DMS79 treated with DMSO at 0.1 percent for 48 hours (cell line): ENCODE measurements at regions not wholly inside any gene's neighbourhood (a gene's known extent, or its start where the extent isn't known, plus 50 kb on each side); places are given as distances from the start of the nearest gene placed in this dataset.

ENCODE experiments used
- DNase-seq: peaks from one replicate; lab custom pipeline; 2025; lab: John Stamatoyannopoulos, UW

- no peak for DNase-seq
These were observed 131.3 kb upstream of the RASSF8 start for GRCh38 chr12:25827141-25827540.

GRCh38 chr12:25827747-25828146 lies 130.7 kb upstream of the RASSF8 start:
- no peak for DNase-seq

DNA sequence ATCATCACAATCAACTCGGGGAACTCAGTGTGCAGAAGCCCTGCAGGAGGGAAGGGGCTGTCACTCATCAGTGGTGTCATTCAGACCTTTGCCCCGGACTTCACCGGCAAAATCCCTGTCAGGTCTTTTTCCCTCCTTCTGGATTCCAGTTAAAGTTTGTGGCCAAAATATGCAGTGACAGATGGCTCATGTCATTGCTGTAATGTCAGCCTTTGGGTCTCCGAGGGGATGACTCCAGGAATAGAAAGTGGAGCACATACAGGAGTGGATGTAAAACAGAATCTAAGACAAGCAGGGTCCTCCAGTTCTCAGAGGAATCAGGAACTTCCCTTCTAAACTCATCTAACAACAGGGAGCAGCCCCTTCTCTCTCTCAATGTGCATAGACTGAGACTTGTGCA lies 130.3 kb upstream of the RASSF8 start:
- no peak for DNase-seq

GRCh38 chr12:25829192-25829591 lies 129.3 kb upstream of the RASSF8 start:
- no peak for DNase-seq

- DNase-seq: no peak
These were observed 128.0 kb upstream of the RASSF8 start for GRCh38 chr12:25830456-25830855.

DNA sequence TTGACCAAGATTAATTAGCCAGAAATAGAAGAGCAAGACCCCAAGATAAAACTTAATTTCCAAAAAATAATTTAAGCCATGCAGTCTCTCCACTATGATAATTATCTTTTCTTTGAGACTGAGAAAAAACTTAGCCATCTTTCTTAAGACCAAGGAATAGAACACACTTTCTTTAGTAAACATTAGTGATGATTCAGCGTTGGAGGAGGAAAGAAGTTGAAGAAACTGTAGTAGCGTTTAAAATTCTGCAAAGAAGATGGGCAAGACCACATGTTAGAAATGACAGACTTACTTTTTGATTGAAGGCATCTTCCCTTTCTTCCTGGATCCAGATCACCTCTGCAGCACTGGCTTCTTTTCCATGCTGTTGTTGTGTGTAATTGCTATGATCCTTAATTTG lies 124.8 kb upstream of the RASSF8 start:
- DNase-seq: no peak

DNA sequence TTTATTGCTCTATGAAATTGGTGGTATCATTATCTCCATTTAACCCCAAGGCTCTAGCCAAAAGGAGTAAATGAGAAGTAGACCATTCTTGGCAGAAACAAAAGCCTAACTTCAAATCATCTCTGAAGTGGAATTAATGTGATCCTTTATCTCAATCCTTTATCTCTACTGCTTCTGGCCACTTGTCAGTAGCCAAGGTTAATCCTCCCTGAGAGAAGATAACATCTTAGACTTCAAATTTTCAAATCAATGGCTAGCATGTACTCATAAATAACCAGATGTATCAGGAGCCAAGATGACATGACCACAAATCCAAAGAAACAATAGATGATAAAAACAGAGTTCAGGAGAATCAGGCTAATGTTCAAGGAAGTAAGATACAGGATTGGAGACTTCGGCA lies 123.1 kb upstream of the RASSF8 start:
- no peak for DNase-seq

GRCh38 chr12:25838007-25838406 lies 120.5 kb upstream of the RASSF8 start:
- no peak for DNase-seq

DNA sequence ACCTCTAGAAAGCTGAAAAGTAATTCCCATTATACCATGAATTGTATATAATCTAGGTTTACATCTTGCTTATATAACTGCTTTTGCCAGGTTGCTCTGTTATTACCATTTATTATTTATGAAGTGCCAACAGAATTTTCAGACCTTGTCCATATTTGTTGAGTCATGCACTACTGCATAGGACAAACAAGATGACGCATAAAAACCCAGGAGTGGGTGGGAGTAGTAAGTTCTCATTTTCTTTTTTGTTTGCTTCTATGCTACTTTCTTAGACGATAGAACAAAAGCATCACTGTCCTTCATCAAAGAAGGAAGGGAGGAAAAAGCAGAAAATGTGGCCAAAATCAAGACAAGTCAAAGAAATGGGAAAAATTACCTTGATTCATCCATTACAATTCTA lies 119.0 kb upstream of the RASSF8 start:
- DNase-seq: no peak

DNA sequence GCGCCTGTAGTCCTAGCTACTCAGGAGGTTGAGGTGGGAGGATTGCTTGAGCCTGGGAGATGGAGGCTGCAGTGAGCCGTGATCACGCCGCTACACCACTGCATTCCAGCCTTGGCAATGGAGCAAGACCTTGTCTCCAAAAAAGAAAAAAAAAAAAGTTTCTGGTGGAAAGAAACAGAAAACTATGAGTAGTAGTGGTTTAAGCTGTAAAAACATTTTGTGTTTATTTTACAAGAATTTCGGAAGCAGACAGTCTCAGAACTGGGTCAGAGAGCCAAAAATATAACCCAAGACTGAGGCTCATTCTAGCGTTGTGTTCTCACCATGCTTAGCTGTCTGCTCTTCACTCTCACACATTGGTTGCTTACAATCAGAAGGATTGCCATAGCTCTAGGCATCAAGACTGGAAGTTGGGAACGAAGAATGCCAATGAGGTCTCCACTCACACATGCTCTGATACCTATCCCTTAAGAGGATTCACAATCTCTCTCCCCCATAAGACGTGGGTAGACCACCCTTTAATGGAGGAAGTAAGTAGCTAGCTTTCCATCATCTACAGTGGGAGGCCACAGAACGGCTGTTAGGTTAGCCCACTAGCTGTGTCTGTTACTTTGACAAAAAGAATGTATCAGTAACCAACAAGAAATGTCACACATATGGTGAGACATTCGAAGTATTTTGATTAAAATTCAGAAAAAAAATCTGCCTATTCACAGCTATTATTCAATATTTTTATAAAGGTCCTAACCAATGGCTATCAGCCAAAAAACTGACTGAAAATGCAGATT lies 117.6 kb upstream of the RASSF8 start:
- no peak for DNase-seq

DNA sequence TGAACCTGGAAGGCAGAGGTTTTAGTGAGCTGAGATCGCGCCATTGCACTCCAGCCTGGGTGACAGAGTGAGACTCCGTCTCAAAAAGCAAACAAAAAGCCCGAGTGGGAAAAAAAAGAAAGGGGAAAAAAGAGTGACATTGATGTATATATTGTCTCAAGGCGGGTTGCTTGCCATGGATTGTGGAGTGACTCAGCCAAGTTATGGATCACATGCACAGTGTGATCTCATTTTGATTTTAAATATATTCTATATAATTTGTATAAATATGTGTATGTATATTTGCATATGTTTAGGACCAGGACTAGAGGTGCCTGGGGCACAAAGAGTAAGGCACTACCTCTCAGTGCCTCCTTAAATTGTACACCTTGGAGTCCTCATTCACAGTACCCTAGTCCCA lies 116.2 kb upstream of the RASSF8 start:
- DNase-seq: no peak

DNA sequence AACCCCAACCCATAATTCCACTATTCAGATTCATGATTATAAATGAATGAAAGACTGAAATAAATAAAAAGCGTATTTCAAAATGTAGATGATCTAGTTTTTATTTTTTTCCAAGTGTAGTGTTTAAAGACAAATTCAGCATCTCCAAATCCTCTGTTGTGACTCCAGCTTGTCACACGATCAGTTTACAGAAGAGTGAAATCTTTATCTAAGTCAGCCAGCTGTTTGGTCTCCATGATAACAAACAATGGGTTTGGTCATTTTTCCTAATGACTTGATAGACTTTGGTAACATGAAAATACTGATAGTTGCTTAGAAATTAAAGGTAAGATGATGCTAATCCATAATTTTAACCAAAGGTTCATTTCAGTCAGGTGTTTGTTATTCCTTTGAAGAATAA lies 114.5 kb upstream of the RASSF8 start:
- DNase-seq: no peak

DNA sequence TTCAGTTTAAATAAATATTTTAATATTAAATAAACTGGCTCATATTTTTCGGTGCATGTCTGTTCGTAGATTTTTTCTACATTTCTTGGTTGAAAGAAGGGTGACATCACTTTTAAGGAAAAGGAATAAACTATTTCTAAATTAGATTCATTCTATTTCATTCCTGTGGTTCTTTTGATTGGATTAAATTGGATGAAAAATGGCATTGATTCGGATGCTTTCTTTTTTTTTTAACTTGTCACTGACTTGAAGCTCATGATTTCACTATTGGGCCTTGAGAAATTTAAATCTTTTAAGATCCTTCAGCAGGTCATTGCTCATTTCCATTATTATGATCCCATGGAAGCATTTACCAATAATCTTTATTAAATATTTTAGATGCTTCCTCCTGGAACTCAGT lies 113.1 kb upstream of the RASSF8 start:
- no peak for DNase-seq

- no peak for DNase-seq
These were observed 105.7 kb upstream of the RASSF8 start for GRCh38 chr12:25852792-25853191.

- no peak for DNase-seq
These were observed 105.0 kb upstream of the RASSF8 start for GRCh38 chr12:25853316-25854095.

GRCh38 chr12:25854991-25855390 lies 103.5 kb upstream of the RASSF8 start:
- no peak for DNase-seq

GRCh38 chr12:25855716-25856115 lies 102.8 kb upstream of the RASSF8 start:
- DNase-seq: no peak

DNA sequence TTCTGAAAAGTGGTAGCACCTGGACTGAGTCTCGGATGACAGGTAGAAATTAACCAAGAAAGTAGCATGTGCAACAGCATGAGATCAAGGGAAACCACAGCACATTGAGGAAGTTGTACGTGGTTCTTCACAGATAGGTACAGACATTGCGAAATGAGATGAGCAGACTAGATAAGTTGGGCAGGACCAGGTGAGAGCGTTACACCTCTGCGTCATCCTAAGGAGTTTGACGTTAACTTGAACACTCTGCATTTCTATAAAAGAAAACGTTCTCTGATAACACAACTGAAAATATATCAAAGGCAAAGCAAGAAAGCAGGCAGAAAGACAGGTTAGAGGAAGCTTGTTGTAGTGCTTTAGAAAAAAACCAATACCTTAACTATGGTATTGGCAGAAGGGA lies 98.5 kb upstream of the RASSF8 start:
- DNase-seq: no peak

GRCh38 chr12:25861226-25861625 lies 97.3 kb upstream of the RASSF8 start:
- DNase-seq: no peak

- DNase-seq: no peak
These were observed 93.9 kb upstream of the RASSF8 start for GRCh38 chr12:25864306-25865276.

- DNase-seq: no peak
These were observed 91.7 kb upstream of the RASSF8 start for GRCh38 chr12:25866586-25867378.

DNA sequence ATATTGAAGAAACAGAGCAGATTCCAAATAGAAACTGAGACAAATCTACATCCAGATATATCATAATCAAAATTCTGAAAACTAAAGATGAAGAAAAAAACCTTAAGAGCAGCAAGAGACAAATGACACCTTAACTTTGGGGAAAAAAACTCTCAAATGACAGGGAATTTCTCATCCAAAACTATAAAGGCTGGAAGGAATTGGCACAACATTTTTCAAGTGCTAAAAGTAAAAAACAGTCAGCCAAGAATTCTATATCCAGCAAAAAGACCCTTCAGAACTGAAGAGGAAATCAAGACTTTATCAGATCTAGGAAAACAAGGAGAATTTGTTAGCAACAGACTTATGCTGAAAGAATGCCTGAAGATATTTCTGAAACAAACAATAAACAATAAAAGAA lies 90.3 kb upstream of the RASSF8 start:
- DNase-seq: no peak
